Keratinocyte (primary cell): ENCODE measurements at regions not wholly inside any gene's neighbourhood (a gene's known extent, or its start where the extent isn't known, plus 50 kb on each side); places are given as distances from the start of the nearest gene placed in this dataset.

Source experiments
- DNase-seq: peaks from one replicate; pipeline ENCODE4 v3.0.0-alpha.2; 2011; ENCODE audit warnings: low read depth, missing footprints, low spot score
- FAIRE-seq: peaks from 2 replicates; lab custom pipeline; 2011; peaks lifted over from hg19 to GRCh38; lab: Jason Lieb, UNC
- H2AFZ ChIP-seq: 2 replicates; pipeline ENCODE4 v1.6.0; 2012; ENCODE audit warnings: low read length, control low read depth, inconsistent platforms; ENCODE audit not compliant: control insufficient read depth
- H3K27ac ChIP-seq: 2 replicates; pipeline ENCODE4 v1.5.1; 2011; ENCODE audit warnings: low read length; ENCODE audit not compliant: control insufficient read depth, insufficient read depth
- H3K27me3 ChIP-seq: 3 replicates; pipeline ENCODE4 v1.6.0; 2011; ENCODE audit warnings: low read length; ENCODE audit not compliant: control insufficient read depth, insufficient read depth; ENCODE audit errors: extremely low read depth
- H3K36me3 ChIP-seq, 2 experiments: 2 replicates in 1 of 2; 3 replicates in 1 of 2; pipeline ENCODE4 v1.5.1; 2011; ENCODE audit warnings: low read length in 2 of 2, mild to moderate bottlenecking in 1 of 2; ENCODE audit not compliant: control insufficient read depth in 2 of 2, insufficient read depth in 2 of 2; ENCODE audit errors: extremely low read depth in 1 of 2
- H3K4me1 ChIP-seq: 3 replicates; pipeline ENCODE4 v1.5.1; 2011; ENCODE audit warnings: low read length; ENCODE audit not compliant: control insufficient read depth, insufficient read depth; ENCODE audit errors: extremely low read depth
- H3K4me2 ChIP-seq: 3 replicates; pipeline ENCODE4 v1.6.0; 2011; ENCODE audit warnings: low read depth, low read length; ENCODE audit not compliant: control insufficient read depth, insufficient read depth; ENCODE audit errors: extremely low read depth
- H3K4me3 ChIP-seq, 3 experiments: fragments of 200-600 bp in 1 of 3; sonication (generic) in 1 of 3; 2 replicates in 2 of 3; 3 replicates in 1 of 3; pipeline ENCODE4 v1.5.1; 2011 to 2016; ENCODE audit warnings: low read length in 3 of 3, mild to moderate bottlenecking in 3 of 3, control low read depth in 2 of 3, inconsistent platforms in 1 of 3, low read depth in 1 of 3, mixed read lengths in 1 of 3, mixed run types in 1 of 3, moderate library complexity in 1 of 3; ENCODE audit not compliant: control insufficient read depth in 2 of 3, insufficient read depth in 2 of 3; ENCODE audit errors: extremely low read depth in 1 of 3
- H3K79me2 ChIP-seq: 2 replicates; pipeline ENCODE4 v1.6.0; 2012; ENCODE audit warnings: low read length; ENCODE audit not compliant: control insufficient read depth, insufficient read depth
- H3K9ac ChIP-seq: 3 replicates; pipeline ENCODE4 v1.6.0; 2011; ENCODE audit warnings: low read length; ENCODE audit not compliant: control insufficient read depth, insufficient read depth; ENCODE audit errors: extremely low read depth
- H3K9me1 ChIP-seq: 3 replicates; pipeline ENCODE4 v1.6.0; 2011; ENCODE audit warnings: low read length; ENCODE audit not compliant: control insufficient read depth, insufficient read depth; ENCODE audit errors: extremely low read depth
- H3K9me3 ChIP-seq: 2 replicates; pipeline ENCODE4 v1.5.1; 2012; ENCODE audit warnings: low read depth, low read length; ENCODE audit not compliant: control insufficient read depth
- H4K20me1 ChIP-seq: 3 replicates; pipeline ENCODE4 v1.6.0; 2011; ENCODE audit warnings: low read length; ENCODE audit not compliant: control insufficient read depth, insufficient read depth; ENCODE audit errors: extremely low read depth
- CTCF ChIP-seq, 3 experiments: IDR thresholded peaks in 1 of 3; conservative IDR thresholded peaks in 1 of 3; optimal IDR thresholded peaks in 1 of 3; 2 replicates in 2 of 3; 3 replicates in 1 of 3; pipeline versions ENCODE3 to v1.5.1; 2011; ENCODE audit warnings: low read length in 3 of 3, mild to moderate bottlenecking in 3 of 3, moderate library complexity in 2 of 3, control low read depth in 1 of 3, inconsistent platforms in 1 of 3; ENCODE audit not compliant: insufficient read depth in 2 of 3; ENCODE audit errors: extremely low read depth in 1 of 3
- EZH2 ChIP-seq: IDR thresholded peaks from one replicate; pipeline ENCODE4 v1.6.1; 2012; ENCODE audit warnings: inconsistent platforms, mild to moderate bottlenecking, low read length, moderate library complexity
- dilution Hi-C: fragments of 300-500 bp; cut with MboI; formaldehyde crosslinking; loops from one replicate; pipeline ENCODE4 v1.7.0; 2020; ENCODE audit warnings: low sequenced_read_pairs; ENCODE audit not compliant: extremely low pct_ligation_motif_present

- dilution Hi-C loops, result no loop called here
- no peak for DNase-seq
- Histone ChIP-seq H3K79me2 (no peaks in the 10 kb centered on the region), H3K4me2 (no peak overlapping the region), H3K9me3 (no peaks in the 10 kb centered on the region), H3K27me3 (no peaks in the 10 kb centered on the region), H4K20me1 (no peaks in the 10 kb centered on the region), H2AFZ (no peak overlapping the region), H3K27ac (no peak overlapping the region), H3K36me3 (no peaks in the 10 kb centered on the region), H3K9me1 (no peaks in the 10 kb centered on the region), H3K9ac (no peak overlapping the region), H3K4me3 (no peak overlapping the region), H3K4me1 (peaks cover 13% of the 10 kb centered on the region)
- FAIRE-seq, result no peak
- TF ChIP-seq EZH2 (no peak), CTCF (optimal IDR thresholded peaks at IDR 0.05 in 1 of 3, IDR thresholded peaks at IDR 0.05 in 1 of 3, conservative IDR thresholded peaks at IDR 0.05 in 1 of 3; ENCODE audit: extremely low read depth in 1 of 3, insufficient read depth in 2 of 3, low read length in 3 of 3) (no peak)
These were observed 131.7 kb upstream of the MYO10 start for GRCh38 chr5:17067657-17068392.

GRCh38 chr5:17069995-17070511 lies 134.0 kb upstream of the MYO10 start:
- no peaks in the 10 kb centered on the region for H3K79me2 ChIP-seq
- H3K4me2 ChIP-seq, result peak overlapping the region; percentile 1
- no peak overlapping the region for H3K4me3 ChIP-seq
- TF ChIP-seq EZH2 (no peak), CTCF (optimal IDR thresholded peaks at IDR 0.05 in 1 of 3, IDR thresholded peaks at IDR 0.05 in 1 of 3, conservative IDR thresholded peaks at IDR 0.05 in 1 of 3; ENCODE audit: extremely low read depth in 1 of 3, insufficient read depth in 2 of 3, low read length in 3 of 3) (no peak)
- H3K27me3 ChIP-seq, result no peaks in the 10 kb centered on the region
- no peaks in the 10 kb centered on the region for H3K36me3 ChIP-seq
- H3K9ac ChIP-seq, result no peak overlapping the region
- no peak overlapping the region for H3K27ac ChIP-seq
- no peaks in the 10 kb centered on the region for H4K20me1 ChIP-seq
- H3K9me1 ChIP-seq, result no peaks in the 10 kb centered on the region
- H3K9me3 ChIP-seq, result no peaks in the 10 kb centered on the region
- dilution Hi-C loops, result no loop called here
- DNase-seq (no peak), FAIRE-seq (peak; percentile 72)
- peaks cover 13% of the 10 kb centered on the region for H3K4me1 ChIP-seq
- H2AFZ ChIP-seq, result no peak overlapping the region
